ENCODE measurements at regions not wholly inside any gene's neighbourhood (a gene's known extent, or its start where the extent isn't known, plus 50 kb on each side); places are given as distances from the start of the nearest gene placed in this dataset.
"Not testable (repeated sequence)": the region's sequence is repeated elsewhere in the genome, so short reads cannot be mapped to it uniquely, and the experiment has no call there.

GRCh38 chr14:59055439-59056045, 132.9 kb upstream of the DAAM1 start:
- Histone ChIP-seq H3K9ac (ENCODE audit: control insufficient read depth, extremely low read depth, insufficient read depth, low read length) (no peak overlapping the region), H3K4me3 (ENCODE audit: control insufficient read depth in 2 of 3, extremely low read depth in 1 of 3, insufficient read depth in 2 of 3, low read depth in 1 of 3, low read length in 3 of 3) (no peak overlapping the region), H3K27me3 (ENCODE audit: control insufficient read depth, extremely low read depth, insufficient read depth, low read length) (no peaks in the 10 kb centered on the region), H4K20me1 (ENCODE audit: control insufficient read depth, extremely low read depth, insufficient read depth, low read length) (no peaks in the 10 kb centered on the region), H3K4me1 (ENCODE audit: control insufficient read depth, extremely low read depth, insufficient read depth, low read length) (no peaks in the 10 kb centered on the region), H2AFZ (ENCODE audit: control insufficient read depth, low read length) (no peak overlapping the region), H3K9me1 (ENCODE audit: control insufficient read depth, extremely low read depth, insufficient read depth, low read length) (no peaks in the 10 kb centered on the region), H3K27ac (ENCODE audit: control insufficient read depth, insufficient read depth, low read length) (no peak overlapping the region), H3K9me3 (ENCODE audit: control insufficient read depth, low read depth, low read length) (no peaks in the 10 kb centered on the region), H3K79me2 (ENCODE audit: control insufficient read depth, insufficient read depth, low read length) (no peaks in the 10 kb centered on the region), H3K4me2 (ENCODE audit: control insufficient read depth, extremely low read depth, insufficient read depth, low read depth, low read length) (no peak overlapping the region), H3K36me3 (ENCODE audit: control insufficient read depth in 2 of 2, extremely low read depth in 1 of 2, insufficient read depth in 2 of 2, low read length in 2 of 2) (no peaks in the 10 kb centered on the region)
- TF ChIP-seq EZH2 (IDR thresholded peaks at IDR 0.05; ENCODE audit: low read length) (no peak), CTCF (optimal IDR thresholded peaks at IDR 0.05 in 1 of 3, IDR thresholded peaks at IDR 0.05 in 1 of 3, conservative IDR thresholded peaks at IDR 0.05 in 1 of 3; ENCODE audit: extremely low read depth in 1 of 3, insufficient read depth in 2 of 3, low read length in 3 of 3) (peak in 2 of 3 experiments; percentile 57 to 65)
- dilution Hi-C loops (cut with MboI; ENCODE audit: extremely low pct_ligation_motif_present, low sequenced_read_pairs): no loop called here
- DNase-seq (ENCODE audit: low read depth, low spot score) (no peak), FAIRE-seq (peak; percentile 58)

DNA sequence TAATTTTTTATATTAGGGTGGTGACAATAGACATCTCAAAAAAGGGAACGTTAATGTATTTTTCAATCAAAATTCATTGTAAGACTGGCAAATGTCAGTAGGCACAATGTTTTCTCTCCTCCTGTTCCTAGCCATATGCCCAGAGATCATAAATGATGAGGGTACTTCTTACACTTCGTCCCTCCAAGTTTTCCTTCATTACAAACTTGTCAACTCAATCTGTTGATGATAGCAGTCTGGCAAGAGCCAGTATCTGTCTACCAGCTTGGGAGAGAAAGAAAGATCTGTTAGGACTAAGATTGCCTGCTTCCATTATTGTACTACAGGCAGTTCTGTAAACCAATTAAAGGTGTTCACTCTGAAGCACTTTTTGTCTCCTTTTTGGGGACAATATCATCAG, 130.9 kb upstream of the DAAM1 start:
- no peaks in the 10 kb centered on the region for H3K36me3 ChIP-seq (ENCODE audit: control insufficient read depth in 2 of 2, extremely low read depth in 1 of 2, insufficient read depth in 2 of 2, low read length in 2 of 2)
- DNase-seq (ENCODE audit: low read depth, low spot score) (no peak), FAIRE-seq (no peak)
- no peaks in the 10 kb centered on the region for H3K9me1 ChIP-seq (ENCODE audit: control insufficient read depth, extremely low read depth, insufficient read depth, low read length)
- no peaks in the 10 kb centered on the region for H3K27me3 ChIP-seq (ENCODE audit: control insufficient read depth, extremely low read depth, insufficient read depth, low read length)
- dilution Hi-C loops (cut with MboI; ENCODE audit: extremely low pct_ligation_motif_present, low sequenced_read_pairs): no loop called here
- H3K4me3 ChIP-seq (ENCODE audit: control insufficient read depth in 2 of 3, extremely low read depth in 1 of 3, insufficient read depth in 2 of 3, low read depth in 1 of 3, low read length in 3 of 3): no peak overlapping the region
- H3K27ac ChIP-seq (ENCODE audit: control insufficient read depth, insufficient read depth, low read length): no peak overlapping the region
- no peaks in the 10 kb centered on the region for H3K79me2 ChIP-seq (ENCODE audit: control insufficient read depth, insufficient read depth, low read length)
- no peaks in the 10 kb centered on the region for H3K9me3 ChIP-seq (ENCODE audit: control insufficient read depth, low read depth, low read length)
- H2AFZ ChIP-seq (ENCODE audit: control insufficient read depth, low read length): no peak overlapping the region
- H3K9ac ChIP-seq (ENCODE audit: control insufficient read depth, extremely low read depth, insufficient read depth, low read length): no peak overlapping the region
- TF ChIP-seq EZH2 (IDR thresholded peaks at IDR 0.05; ENCODE audit: low read length) (no peak), CTCF (optimal IDR thresholded peaks at IDR 0.05 in 1 of 3, IDR thresholded peaks at IDR 0.05 in 1 of 3, conservative IDR thresholded peaks at IDR 0.05 in 1 of 3; ENCODE audit: extremely low read depth in 1 of 3, insufficient read depth in 2 of 3, low read length in 3 of 3) (no peak)
- H4K20me1 ChIP-seq (ENCODE audit: control insufficient read depth, extremely low read depth, insufficient read depth, low read length): no peaks in the 10 kb centered on the region
- H3K4me1 ChIP-seq (ENCODE audit: control insufficient read depth, extremely low read depth, insufficient read depth, low read length): no peaks in the 10 kb centered on the region
- H3K4me2 ChIP-seq (ENCODE audit: control insufficient read depth, extremely low read depth, insufficient read depth, low read depth, low read length): no peak overlapping the region

- H3K4me1 ChIP-seq (ENCODE audit: control insufficient read depth, extremely low read depth, insufficient read depth, low read length); H3K79me2 ChIP-seq (ENCODE audit: control insufficient read depth, insufficient read depth, low read length); H2AFZ ChIP-seq (ENCODE audit: control insufficient read depth, low read length); H3K4me2 ChIP-seq (ENCODE audit: control insufficient read depth, extremely low read depth, insufficient read depth, low read depth, low read length); DNase-seq (ENCODE audit: low read depth, low spot score); H3K9me3 ChIP-seq (ENCODE audit: control insufficient read depth, low read depth, low read length); H3K36me3 ChIP-seq (ENCODE audit: control insufficient read depth in 2 of 2, extremely low read depth in 1 of 2, insufficient read depth in 2 of 2, low read length in 2 of 2); H3K4me3 ChIP-seq (ENCODE audit: control insufficient read depth in 2 of 3, extremely low read depth in 1 of 3, insufficient read depth in 2 of 3, low read depth in 1 of 3, low read length in 3 of 3); H3K9me1 ChIP-seq (ENCODE audit: control insufficient read depth, extremely low read depth, insufficient read depth, low read length); H4K20me1 ChIP-seq (ENCODE audit: control insufficient read depth, extremely low read depth, insufficient read depth, low read length); H3K27me3 ChIP-seq (ENCODE audit: control insufficient read depth, extremely low read depth, insufficient read depth, low read length); FAIRE-seq; dilution Hi-C loops (cut with MboI; ENCODE audit: extremely low pct_ligation_motif_present, low sequenced_read_pairs); H3K9ac ChIP-seq (ENCODE audit: control insufficient read depth, extremely low read depth, insufficient read depth, low read length); H3K27ac ChIP-seq (ENCODE audit: control insufficient read depth, insufficient read depth, low read length): not testable (repeated sequence)
These were observed 129.7 kb upstream of the DAAM1 start for GRCh38 chr14:59058776-59059175.

Measured in keratinocyte (primary cell).